Esophagus muscularis mucosa (tissue), 3 donors: ENCODE measurements at regions not wholly inside any gene's neighbourhood (a gene's known extent, or its start where the extent isn't known, plus 50 kb on each side); places are given as distances from the start of the nearest gene placed in this dataset.

Experiments used
- CTCF ChIP-seq, 3 experiments: fragments of 200-600 bp in 2 of 3; fragments of 450-650 bp in 1 of 3; sonication (generic) in 2 of 3; IDR thresholded peaks; one replicate each; pipeline ENCODE4 v1.5.1; 2017 to 2019; ENCODE audit warnings: antibody characterized with exemption in 3 of 3, mild to moderate bottlenecking in 2 of 3, moderate library complexity in 1 of 3
- POLR2A ChIP-seq: fragments of 450-650 bp; IDR thresholded peaks from one replicate; pipeline ENCODE4 v1.6.1; 2017; ENCODE audit warnings: antibody characterized with exemption, moderate library complexity, mild to moderate bottlenecking, low read depth
- POLR2AphosphoS5 ChIP-seq, 2 donors: sonication (generic); formaldehyde crosslinking; IDR thresholded peaks; one replicate each; pipeline ENCODE4 v1.6.1; 2017; ENCODE audit warnings: antibody characterized with exemption in 2 of 2

- TF ChIP-seq POLR2A (no peak), CTCF (IDR thresholded peaks at IDR 0.05) (no peak), POLR2AphosphoS5 (IDR thresholded peaks at IDR 0.05) (no peak)
Observed at GRCh38 chr14:61941421-61942150, 179.4 kb downstream of the SNAPC1 start.
